HG02642 (cell line): ENCODE measurements at regions not wholly inside any gene's neighbourhood (a gene's known extent, or its start where the extent isn't known, plus 50 kb on each side); places are given as distances from the start of the nearest gene placed in this dataset.

Source experiments
- ATAC-seq: cut with Tn5 transposase; IDR thresholded peaks from one replicate; pipeline ENCODE4 v1.9.1; 2021; ENCODE audit warnings: mild to moderate bottlenecking; ENCODE audit not compliant: unreplicated experiment, poor library complexity

DNA sequence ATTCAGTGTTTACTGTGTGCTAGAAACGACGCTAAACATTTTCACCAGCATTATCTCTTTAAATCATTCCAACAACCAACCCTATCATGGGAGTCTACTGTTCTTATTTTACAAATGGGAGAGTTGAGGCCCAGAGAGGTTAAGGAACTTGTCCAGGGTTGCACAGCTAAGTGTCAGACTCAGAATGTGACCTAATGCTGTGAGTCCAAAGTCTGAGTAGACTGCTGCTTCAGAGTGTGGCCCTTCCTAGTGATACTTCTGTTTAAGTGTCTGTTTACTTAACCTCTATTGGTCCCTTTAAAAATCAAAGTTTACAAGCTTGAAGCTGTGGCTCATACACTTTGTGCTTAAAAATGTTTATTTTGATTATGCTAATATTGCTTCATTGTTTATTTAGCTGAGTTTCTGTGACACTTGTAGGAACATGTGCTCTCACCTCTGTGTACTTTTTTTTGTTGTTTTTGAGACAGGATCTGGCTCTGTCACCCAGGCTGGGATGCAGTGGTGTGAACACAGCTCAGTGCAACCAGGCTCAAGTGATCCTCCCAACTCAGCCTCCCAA is 84.4 kb upstream of the SYPL1 start:
- ATAC-seq = no peak

DNA sequence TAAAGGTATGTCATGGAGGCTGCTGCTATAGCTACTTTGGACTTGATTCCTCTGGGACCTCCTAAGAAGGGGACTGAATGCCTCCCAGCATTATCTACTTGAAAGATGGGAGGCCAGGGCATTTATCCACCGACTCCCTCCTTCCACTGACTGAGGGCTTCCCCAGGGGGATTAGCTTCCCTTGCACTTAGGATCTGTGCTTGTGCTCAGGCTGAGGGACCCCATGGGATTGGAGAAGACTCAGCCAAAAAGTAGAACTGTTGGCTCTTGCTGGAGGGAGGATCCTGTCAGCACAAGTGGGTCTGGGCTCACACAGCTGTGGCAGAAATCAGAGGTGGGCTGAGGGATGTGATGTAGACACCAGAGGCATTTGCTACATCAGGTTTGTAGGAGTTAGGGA is 81.5 kb upstream of the SYPL1 start:
- ATAC-seq = no peak

DNA sequence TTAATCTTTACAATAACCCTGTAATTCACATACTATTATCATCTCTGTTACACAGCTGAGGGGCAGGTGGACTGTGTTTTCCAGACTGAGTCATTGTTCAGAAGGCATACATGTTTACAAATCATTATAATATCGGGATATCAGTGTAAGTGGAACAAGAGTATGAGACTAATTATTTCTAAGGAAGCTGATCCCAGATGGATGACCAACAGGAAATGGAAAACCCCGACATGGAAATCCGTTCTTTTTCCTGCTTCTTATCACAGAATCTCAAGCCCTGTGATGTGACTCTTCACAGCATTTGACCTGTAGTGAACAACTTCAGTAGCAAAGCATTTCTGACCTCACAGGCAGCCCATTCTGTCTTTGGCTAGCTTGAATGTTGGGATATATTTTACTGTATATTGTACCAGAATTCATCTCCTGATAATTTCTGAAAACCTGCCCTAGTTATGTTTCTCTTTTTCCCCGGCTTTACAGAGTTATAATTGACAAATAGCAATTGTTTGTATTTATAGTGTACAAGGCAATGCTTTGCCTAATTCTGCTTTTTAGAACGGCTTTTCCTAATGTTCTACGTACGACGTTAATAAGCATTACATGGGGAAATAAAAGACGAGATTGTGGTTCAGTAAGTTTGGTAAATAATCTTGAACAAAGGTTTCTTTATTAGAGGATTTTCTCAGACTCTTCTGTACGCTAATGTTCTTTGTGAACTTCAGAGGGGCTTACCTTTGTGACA is 78.6 kb upstream of the SYPL1 start:
- no peak for ATAC-seq

DNA sequence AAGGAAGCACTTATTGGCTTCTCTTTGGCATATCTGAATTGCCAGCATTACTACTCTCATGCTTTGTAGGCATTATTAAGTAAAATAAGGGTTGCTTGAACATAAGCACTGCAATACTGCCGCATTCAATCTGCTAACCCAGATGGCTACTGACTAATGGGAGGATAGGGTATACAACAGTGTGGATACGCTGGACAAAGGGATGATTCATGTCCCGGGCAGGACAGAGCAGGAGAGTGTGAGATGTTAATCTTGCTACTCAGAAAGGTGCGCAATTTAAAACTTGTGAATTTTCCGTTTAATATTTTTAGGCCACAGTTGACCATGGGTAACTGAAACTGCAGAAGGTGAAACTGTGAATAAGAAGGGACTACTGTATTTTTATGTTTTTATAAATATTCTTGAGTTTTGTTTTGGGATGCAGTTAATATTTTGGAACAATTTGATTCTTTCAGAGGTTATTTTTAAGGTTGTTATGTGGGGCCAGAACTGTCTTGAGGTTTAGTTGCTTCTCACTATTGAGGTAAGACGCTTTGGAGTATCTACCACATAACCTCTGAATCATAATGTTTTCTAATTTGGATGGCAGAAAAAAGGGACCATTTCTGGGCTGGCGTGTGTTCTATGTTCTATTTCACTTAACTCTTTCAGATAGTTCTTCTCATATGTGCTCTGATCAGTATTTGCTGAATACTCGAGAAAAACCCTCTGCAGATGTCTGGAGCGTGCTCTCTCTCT is 75.7 kb upstream of the SYPL1 start:
- ATAC-seq = no peak

DNA sequence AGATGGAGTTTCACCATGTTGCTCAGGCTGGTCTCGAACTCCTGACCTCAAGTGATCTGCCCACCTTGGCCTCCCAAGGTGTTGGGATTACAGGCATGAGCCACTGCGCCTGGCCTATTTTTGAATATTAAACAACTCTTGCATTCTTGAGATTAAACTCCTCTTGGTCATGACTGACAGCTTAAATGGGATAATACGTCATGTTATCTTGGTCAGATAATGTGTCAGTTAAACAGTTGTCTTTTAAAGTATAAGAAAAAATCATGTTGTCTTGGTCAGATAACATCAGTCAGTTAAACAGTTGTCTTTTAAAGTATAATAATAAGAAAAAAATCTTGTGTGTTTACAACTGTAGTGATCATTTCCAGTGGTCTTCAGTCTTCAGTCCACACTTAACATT is 73.6 kb upstream of the SYPL1 start:
- ATAC-seq = no peak

DNA sequence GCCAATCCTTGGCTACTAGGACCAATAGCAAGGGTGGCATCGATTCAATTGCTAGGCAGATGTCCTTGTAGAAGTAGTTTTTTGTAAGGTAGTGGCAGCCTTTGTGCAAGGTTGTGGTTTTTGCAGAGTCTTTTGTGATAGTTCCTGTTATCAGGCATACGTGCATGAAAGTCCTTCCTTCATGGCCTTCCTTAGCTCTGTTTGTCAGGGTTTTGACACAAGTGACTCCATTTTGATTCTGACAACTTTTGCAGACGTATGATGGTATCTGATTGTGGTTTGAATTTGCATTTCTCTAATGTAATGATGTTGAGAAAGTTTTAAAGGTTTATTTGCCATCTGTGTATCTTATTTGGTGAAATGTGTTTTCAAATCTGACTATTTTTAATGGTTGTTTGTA is 71.8 kb upstream of the SYPL1 start:
- no peak for ATAC-seq

DNA sequence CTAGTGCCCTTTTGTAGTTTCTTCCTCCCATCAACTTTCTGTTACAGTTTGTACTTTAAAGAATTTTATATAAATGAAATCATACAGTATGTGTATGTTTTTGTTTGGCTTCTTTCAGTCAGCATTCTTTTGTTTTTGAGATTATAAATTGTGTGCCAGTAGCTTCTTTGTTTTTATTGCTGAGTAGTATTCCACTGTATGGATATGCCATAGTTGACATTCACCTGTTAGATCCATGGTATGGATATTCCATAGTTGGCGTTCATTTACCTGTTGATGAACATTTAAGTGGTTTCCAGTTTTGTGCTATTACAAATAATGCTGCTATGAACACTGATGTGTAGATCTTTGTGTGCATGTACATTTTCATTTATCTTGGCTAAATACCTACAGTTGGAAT is 70.8 kb upstream of the SYPL1 start:
- no peak for ATAC-seq

DNA sequence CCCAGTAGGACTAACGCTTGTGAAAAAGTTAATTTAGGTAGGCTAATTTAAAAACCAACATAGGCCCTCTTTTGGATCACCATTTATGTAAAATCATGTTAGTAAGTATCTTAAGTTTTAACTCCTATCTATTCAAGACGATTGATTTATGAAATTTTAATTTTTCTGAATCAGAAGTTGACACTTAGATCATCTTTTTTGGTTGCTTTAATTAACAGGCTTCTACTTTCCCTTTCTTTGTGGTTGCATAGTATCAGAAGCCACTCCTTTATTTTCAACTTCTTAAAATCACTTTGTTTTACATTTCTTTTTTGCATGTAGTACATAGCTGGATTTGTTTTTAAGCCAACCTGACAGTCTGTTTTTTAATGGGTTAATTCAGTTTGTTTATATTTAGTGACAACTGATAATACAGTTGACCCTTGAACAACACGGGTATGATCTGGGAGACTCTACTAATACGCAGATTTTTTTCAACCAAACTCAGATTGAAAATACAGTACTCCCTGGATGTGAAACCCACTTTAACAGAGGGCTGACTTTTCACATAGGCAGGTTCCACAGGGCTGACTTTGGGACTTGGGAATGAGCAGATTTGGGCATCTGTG is 69.7 kb upstream of the SYPL1 start:
- no peak for ATAC-seq

DNA sequence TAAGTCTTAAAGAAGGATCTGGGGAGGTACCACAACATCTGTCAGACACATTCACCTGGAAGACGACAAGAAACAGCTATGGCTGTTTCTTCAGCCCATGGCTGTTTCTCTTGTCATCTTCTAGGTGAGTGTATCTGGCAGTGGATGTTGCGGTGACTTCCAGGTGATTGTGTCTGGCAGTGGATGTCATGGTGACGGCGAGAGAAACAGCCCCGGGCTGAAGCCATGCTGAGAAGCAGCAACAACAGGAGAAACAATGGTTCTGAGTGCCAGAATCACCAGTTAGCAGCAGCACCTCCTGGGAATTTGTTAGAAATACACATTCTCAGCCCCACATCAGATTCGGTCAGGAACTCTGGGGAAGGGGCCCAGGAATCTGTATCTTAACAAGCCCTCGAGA is 68.6 kb upstream of the SYPL1 start:
- ATAC-seq = no peak

DNA sequence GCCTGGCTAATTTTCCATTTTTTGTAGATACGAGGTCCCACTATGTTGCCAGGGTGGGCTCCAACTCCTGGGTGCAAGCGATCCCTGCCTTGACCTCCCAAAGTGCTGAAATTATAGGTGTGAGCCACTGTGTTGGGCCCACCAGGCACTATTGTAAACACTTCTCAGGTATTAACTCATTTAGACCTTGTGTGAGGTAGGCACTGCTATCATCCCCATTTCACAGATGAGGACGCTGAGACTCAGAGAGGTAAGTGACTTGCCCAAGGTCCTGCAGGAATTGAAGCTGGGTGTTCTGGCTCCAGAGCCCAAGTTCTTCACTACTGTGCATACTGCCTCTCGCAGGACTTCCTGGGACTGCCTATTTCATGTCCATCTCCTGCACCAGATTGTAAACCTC is 67.1 kb upstream of the SYPL1 start:
- no peak for ATAC-seq

DNA sequence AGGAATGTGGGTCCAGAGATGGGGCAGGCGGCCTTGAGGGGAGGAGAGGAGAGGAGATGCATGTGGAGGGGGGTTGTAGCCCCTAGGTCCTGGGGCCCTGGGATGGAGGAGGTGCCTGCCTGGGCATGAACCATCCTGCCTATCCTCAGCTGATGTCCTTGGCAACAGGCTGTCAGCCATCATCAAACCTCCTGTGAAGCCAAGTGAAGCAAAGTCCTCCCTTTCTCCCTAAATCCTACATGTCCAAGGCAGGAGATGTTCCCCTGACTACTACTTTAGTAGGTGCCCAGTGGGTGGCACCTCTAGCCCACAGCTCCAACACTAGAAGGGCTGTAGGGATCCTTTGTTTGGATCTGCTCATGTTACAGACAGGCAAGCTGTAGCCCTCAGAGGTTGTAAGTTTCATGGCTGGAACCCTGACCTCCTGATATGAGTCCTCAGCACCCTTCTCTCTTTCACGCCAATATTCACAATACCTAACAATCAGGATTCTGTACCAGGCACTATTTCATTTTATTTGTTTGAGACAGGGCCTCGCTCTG is 66.6 kb upstream of the SYPL1 start:
- ATAC-seq = no peak

DNA sequence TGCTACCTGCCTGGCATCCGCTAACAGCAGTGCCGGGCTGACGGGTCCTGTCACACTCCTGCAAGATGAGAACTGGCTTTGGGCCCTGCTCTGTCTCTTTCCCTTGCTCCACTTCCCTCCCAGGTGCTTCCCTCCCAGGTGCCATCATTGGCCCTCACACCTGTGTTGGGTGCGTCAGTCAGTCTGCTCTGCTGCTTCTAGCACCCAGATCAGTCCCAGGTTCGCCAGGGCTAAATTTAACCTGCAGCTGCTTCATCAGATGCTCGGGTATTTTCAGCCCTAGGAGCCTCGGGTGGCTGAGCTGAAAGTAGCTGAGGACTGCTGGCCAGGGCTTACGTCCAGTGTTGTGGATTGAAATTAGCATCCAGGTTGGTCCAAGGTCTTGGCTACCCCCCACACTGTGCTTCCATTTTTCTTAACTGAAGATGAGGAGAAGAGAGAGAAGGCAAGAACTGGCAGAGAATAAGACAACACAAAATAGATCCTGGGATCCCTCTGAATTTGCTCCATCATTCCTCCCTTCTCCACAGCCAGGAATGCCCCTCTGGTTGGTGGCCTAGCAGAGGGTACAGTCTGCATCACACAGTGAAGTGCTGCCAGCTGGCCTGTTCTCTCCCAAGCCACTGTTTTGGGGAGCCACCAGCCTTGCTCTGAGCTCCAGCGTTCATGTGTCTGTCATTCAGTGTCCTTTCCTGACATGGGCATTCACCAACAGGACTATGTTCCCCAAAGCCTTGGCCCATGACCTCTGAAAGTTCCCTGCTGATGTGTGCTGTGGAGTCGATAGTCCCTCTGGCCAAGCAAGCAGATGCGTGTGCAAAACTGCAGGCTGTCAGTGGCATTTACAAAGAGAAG is 65.9 kb upstream of the SYPL1 start:
- no peak for ATAC-seq

DNA sequence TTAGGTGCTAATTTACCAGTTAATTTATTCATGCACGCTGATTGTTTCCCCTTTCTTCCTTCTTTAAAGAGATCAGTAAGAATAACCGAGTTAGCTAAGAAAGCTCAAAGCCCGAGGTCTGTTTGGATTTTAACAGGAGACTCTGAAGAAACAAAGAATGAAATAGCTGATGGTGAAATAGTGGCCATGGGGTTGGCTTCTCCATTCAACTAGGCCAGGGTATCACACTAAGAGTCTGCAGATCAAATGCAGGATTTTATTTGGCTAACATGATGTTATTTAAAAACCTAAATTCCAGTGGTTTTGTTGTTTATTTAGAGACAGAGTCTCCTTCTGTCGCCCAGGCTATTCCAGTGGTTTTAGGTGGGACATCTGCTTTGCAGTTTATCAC is 65.2 kb upstream of the SYPL1 start:
- no peak for ATAC-seq

DNA sequence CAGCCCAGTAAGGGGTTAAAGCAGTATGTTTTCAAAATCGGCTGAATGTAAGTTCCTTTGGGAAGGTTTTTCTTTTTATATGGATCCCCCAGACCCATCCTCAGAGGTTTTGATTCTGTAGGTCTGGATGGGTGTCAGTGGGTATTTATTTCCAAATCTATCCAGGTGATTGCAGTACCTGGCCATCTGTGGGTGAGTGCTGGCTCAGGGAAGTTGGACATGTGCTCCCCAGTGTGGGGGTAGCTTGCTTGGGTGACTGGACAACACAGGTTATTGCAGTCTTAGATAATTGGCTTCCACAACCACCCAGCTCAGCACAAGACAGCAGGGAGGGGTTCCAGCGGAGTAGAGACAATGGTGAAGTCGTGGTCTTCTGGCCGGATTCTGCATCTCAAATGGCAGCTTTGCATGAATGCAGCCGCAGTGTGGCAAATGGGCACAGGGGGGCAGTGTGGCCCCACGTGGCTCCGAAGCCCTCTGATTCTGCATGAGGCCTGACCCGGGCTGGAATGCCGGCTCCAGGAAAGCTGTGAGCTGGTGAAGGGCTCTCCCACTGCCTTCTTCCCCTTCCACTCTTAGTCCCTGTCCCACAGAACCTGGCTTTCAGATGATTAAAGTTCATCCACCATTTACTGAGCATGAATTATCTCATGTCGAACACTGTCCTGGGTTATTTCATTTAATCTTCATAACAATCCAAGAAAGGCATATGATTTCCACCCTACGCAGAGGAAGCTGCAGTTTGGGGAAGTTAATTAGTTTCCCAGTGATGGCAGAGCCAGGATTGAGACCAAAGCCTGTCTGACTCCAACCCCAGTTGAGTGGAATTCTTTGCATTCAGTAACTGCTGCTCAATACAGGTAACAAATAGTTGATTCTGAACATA is 64.5 kb upstream of the SYPL1 start:
- peak; percentile 64 for ATAC-seq

DNA sequence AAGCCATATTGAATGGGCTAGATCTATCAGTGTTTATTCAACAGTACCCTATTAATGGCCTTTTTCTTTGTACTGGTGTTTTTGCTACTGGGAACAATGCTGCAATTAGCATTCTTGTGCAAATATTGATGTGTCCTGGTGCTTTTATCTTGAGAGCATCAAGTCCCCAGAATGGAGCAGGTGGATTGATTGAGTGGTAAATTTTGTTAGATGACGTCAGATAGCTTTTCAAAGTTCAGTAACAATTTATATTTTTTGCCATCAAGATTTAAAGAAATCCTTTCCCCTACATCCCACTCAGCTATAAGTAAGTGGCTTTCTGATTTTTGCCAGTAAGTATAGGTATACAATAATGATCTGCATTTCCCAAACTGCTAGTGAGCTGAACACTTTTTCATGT is 63.4 kb upstream of the SYPL1 start:
- ATAC-seq = no peak

DNA sequence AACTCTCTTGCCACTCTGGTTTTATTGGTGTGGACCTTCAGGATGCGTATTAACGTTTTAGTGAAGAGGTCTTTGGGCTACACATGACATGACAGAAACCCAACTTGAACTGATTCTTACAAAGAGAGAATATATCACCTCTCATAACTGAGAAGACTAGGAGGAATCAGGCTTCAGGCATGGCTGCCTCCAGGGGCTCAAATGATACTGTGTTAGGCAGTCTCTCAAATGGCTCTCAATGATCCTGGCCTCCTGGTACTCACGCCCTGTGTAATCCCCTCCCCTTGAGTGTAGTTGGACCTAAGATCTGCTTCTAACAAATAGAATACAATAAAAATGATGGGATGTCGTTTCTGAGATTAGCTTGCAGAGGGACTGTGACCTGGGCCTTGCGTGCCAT is 58.5 kb upstream of the SYPL1 start:
- no peak for ATAC-seq

DNA sequence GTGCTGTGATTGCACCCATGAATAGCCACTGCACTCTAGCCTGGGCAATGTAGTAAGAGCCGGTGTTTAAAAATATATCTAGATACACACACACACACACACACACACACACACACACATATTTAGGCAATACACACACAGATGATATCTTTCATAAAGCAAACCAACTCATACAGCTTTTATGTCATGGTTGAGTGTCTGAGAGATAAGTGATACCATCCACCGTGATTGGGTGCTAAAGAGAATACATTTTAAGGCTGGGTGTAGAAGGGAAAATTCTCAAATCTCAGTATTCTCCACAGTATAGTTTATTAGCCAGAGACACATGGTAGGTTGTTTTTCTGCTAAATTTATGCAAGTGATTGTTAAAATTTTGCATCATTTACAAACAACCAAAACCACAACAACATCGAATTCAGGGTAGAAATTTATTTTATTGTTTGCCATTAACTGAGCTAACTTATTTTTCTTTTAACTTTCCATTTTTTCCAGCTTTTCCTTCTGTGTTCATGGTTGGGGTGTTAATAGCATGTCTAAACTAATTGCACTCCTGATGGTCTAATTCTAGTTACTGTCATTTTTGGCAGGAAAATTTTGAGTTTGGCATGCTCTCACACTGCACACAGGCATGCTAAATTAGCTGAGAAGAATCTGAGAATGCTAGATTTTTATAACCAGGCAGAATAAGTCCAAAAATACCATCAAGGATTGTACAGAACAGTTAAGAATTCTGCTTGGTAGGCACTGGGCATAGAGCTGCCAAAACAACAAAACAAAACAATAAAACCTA is 57.9 kb upstream of the SYPL1 start:
- ATAC-seq = no peak

DNA sequence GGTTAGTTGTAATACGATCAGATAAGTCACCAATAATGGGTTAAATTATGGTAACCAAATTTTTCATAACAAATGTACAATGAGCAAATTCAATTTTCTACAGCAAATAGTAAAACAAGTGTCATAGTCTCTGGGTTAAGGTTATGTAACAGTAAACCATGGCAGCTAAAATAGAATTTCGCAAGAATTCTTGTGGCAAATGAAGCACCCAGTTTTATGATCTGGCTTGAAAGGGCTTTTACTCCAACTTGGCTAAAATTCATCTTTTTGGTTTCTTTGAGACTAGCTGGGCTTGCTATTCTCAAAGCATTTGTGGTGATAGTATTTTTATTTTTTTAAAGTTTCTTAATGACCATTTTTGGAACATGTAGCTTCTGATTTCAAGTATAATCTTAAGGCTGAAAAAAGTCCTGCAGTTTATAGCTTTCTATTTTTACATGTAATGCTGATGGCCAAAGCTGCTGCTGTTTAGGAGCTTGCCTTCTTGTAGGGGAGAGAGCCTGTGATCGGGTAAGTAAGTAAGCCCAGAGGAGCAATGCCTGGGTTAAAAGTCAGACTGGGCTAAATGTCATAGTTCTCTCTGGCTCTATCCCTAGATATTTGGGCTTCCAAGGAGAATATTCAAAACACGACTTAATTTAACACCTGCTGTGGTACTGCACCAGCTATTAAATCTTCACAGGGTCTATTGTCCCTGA is 55.5 kb upstream of the SYPL1 start:
- no peak for ATAC-seq
